HFFc6 (cell line): ENCODE measurements at regions not wholly inside any gene's neighbourhood (a gene's known extent, or its start where the extent isn't known, plus 50 kb on each side); places are given as distances from the start of the nearest gene placed in this dataset.
A peak's percentile ranks its signal among the peaks of the same experiment; 100 is the strongest.

ENCODE experiments used
- DNase-seq: peaks from one replicate; pipeline ENCODE4 v3.0.0-alpha.2; 2018
- H3K27ac Mint-ChIP-seq: 2 replicates; pipeline ENCODE4 v1.8.0; 2020; ENCODE audit warnings: mild to moderate bottlenecking, mixed read lengths
- H3K27me3 Mint-ChIP-seq: 2 replicates; pipeline ENCODE4 v1.8.0; 2021; ENCODE audit warnings: mild to moderate bottlenecking, moderate library complexity, mixed read lengths; ENCODE audit not compliant: insufficient read depth
- H3K36me3 Mint-ChIP-seq: 2 replicates; pipeline ENCODE4 v1.8.0; 2021; ENCODE audit warnings: low read depth, mixed read lengths
- H3K4me1 Mint-ChIP-seq: 2 replicates; pipeline ENCODE4 v1.8.0; 2020; ENCODE audit warnings: low read depth, mixed read lengths
- H3K4me3 Mint-ChIP-seq: 2 replicates; pipeline ENCODE4 v1.8.0; 2020; ENCODE audit warnings: mild to moderate bottlenecking, moderate library complexity, mixed read lengths
- H3K9me3 Mint-ChIP-seq: 2 replicates; pipeline ENCODE4 v1.8.0; 2020; ENCODE audit warnings: mild to moderate bottlenecking, mixed read lengths
- CTCF ChIP-seq: fragments of 200-600 bp; sonication (generic); IDR thresholded peaks from 2 replicates; pipeline ENCODE4 v1.5.0; 2021; ENCODE audit warnings: antibody characterized with exemption, mild to moderate bottlenecking

- no peak for TF ChIP-seq CTCF
- peaks cover 6% of the 10 kb centered on the region; the same call in 1 of the 2 replicates for H3K4me1 Mint-ChIP-seq
- H3K27me3 Mint-ChIP-seq: peaks cover 2% of the 10 kb centered on the region
- peaks cover 12% of the 10 kb centered on the region for H3K9me3 Mint-ChIP-seq
- H3K36me3 Mint-ChIP-seq: no peaks in the 10 kb centered on the region
- H3K4me3 Mint-ChIP-seq: no peak overlapping the region
- no peak overlapping the region for H3K27ac Mint-ChIP-seq
- DNase-seq: no peak
These were observed 230.7 kb upstream of the RBMS3 start for GRCh38 chr3:29050155-29050554.

GRCh38 chr3:29057326-29057725 is 223.5 kb upstream of the RBMS3 start:
- H3K36me3 Mint-ChIP-seq: no peaks in the 10 kb centered on the region
- H3K27me3 Mint-ChIP-seq: no peaks in the 10 kb centered on the region; the same call in none of the 2 replicates
- H3K4me1 Mint-ChIP-seq: no peaks in the 10 kb centered on the region; the same call in 1 of the 2 replicates
- DNase-seq: peak; percentile 75
- no peak overlapping the region for H3K4me3 Mint-ChIP-seq
- H3K27ac Mint-ChIP-seq: peak overlapping the region; percentile 38; the same call in 1 of the 2 replicates
- peaks cover 13% of the 10 kb centered on the region for H3K9me3 Mint-ChIP-seq
- no peak for TF ChIP-seq CTCF

GRCh38 chr3:29064085-29064484 is 216.8 kb upstream of the RBMS3 start:
- DNase-seq: peak; percentile 71
- Mint-ChIP-seq H3K27ac (no peak overlapping the region), H3K27me3 (no peaks in the 10 kb centered on the region)

GRCh38 chr3:29065211-29065785 is 215.6 kb upstream of the RBMS3 start:
- Mint-ChIP-seq H3K4me3 (no peak overlapping the region), H3K36me3 (no peaks in the 10 kb centered on the region), H3K27me3 (no peaks in the 10 kb centered on the region; the same call in 1 of the 2 replicates), H3K9me3 (no peaks in the 10 kb centered on the region), H3K4me1 (peaks cover 32% of the 10 kb centered on the region), H3K27ac (peak overlapping the region; percentile 44)
- no peak for TF ChIP-seq CTCF
- DNase-seq: peak; percentile 98

More at GRCh38 chr3:29064085-29064484, 216.8 kb upstream of the RBMS3 start:
- Mint-ChIP-seq H3K4me3 (no peak overlapping the region), H3K9me3 (0 out of 2 replicates have a peak, but pooled peaks cover 8% of the 10 kb centered on the region), H3K4me1 (peaks cover 32% of the 10 kb centered on the region), H3K36me3 (no peaks in the 10 kb centered on the region)
- TF ChIP-seq CTCF: no peak

- no peak for DNase-seq
- no peak overlapping the region for H3K4me3 Mint-ChIP-seq
- H3K27ac Mint-ChIP-seq: no peak overlapping the region
- peaks cover 32% of the 10 kb centered on the region for H3K4me1 Mint-ChIP-seq
- no peaks in the 10 kb centered on the region for H3K36me3 Mint-ChIP-seq
- H3K9me3 Mint-ChIP-seq: no peaks in the 10 kb centered on the region
- H3K27me3 Mint-ChIP-seq: no peaks in the 10 kb centered on the region; the same call in 1 of the 2 replicates
- TF ChIP-seq CTCF: no peak
These were observed 213.9 kb upstream of the RBMS3 start for GRCh38 chr3:29067007-29067406.
